H9 (cell line): ENCODE measurements at regions not wholly inside any gene's neighbourhood (a gene's known extent, or its start where the extent isn't known, plus 50 kb on each side); places are given as distances from the start of the nearest gene placed in this dataset.

Experiments used
- DNase-seq: peaks from one replicate; pipeline ENCODE4 v3.0.0-alpha.2; 2017
- H2AFZ ChIP-seq: one replicate; pipeline ENCODE4 v1.6.1; 2013; ENCODE audit warnings: mild to moderate bottlenecking, low read length, control low read depth, moderate library complexity
- H2AK5ac ChIP-seq: 2 replicates; pipeline ENCODE4 v1.6.1; 2013; ENCODE audit warnings: low read length, control low read depth, mixed read lengths; ENCODE audit not compliant: insufficient read length
- H2BK120ac ChIP-seq: one replicate; pipeline ENCODE4 v1.6.1; 2013; ENCODE audit warnings: low read depth, mild to moderate bottlenecking, low read length, control low read depth, inconsistent platforms; ENCODE audit not compliant: poor library complexity, severe bottlenecking
- H2BK12ac ChIP-seq: 2 replicates; pipeline ENCODE4 v1.6.1; 2013; ENCODE audit warnings: low read length, control low read depth, mixed read lengths, low read depth; ENCODE audit not compliant: insufficient read length
- H2BK15ac ChIP-seq: 2 replicates; pipeline ENCODE4 v1.6.1; 2013; ENCODE audit warnings: low read depth, low read length, control low read depth
- H2BK20ac ChIP-seq: one replicate; pipeline ENCODE4 v1.6.1; 2013; ENCODE audit warnings: low read depth, mild to moderate bottlenecking, low read length, control low read depth, inconsistent platforms; ENCODE audit not compliant: poor library complexity, severe bottlenecking
- H2BK5ac ChIP-seq: 2 replicates; pipeline ENCODE4 v1.6.1; 2013; ENCODE audit warnings: low read length, control low read depth, mixed read lengths; ENCODE audit not compliant: insufficient read length
- H3K14ac ChIP-seq: 2 replicates; pipeline ENCODE4 v1.6.1; 2013; ENCODE audit warnings: low read length, control low read depth; ENCODE audit not compliant: insufficient read depth
- H3K18ac ChIP-seq: 2 replicates; pipeline ENCODE4 v1.6.1; 2013; ENCODE audit warnings: low read depth, mild to moderate bottlenecking, mixed read lengths, low read length, control low read depth; ENCODE audit not compliant: insufficient read length
- H3K23ac ChIP-seq: 2 replicates; pipeline ENCODE4 v1.6.1; 2013; ENCODE audit warnings: low read length, control low read depth, mixed read lengths, low read depth; ENCODE audit not compliant: insufficient read length
- H3K23me2 ChIP-seq: 2 replicates; pipeline ENCODE4 v1.6.1; 2013; ENCODE audit warnings: low read depth, mild to moderate bottlenecking, mixed read lengths, low read length, control low read depth; ENCODE audit not compliant: insufficient read length, poor library complexity, severe bottlenecking
- H3K27ac ChIP-seq: 2 replicates; pipeline ENCODE4 v1.5.1; 2013; ENCODE audit warnings: low read length, control low read depth, mixed read lengths, low read depth; ENCODE audit not compliant: insufficient read length
- H3K27me3 ChIP-seq: 2 replicates; pipeline ENCODE4 v1.6.1; 2013; ENCODE audit warnings: low read length, control low read depth, inconsistent platforms; ENCODE audit not compliant: insufficient read depth
- H3K4ac ChIP-seq: 2 replicates; pipeline ENCODE4 v1.6.1; 2013; ENCODE audit warnings: low read depth, mild to moderate bottlenecking, control low read depth, inconsistent platforms, low read length, moderate library complexity
- H3K4me1 ChIP-seq: 2 replicates; pipeline ENCODE4 v1.6.1; 2013; ENCODE audit warnings: low read length, control low read depth, inconsistent platforms; ENCODE audit not compliant: insufficient read depth
- H3K4me2 ChIP-seq: 2 replicates; pipeline ENCODE4 v1.6.1; 2013; ENCODE audit warnings: low read length, control low read depth, mixed read lengths; ENCODE audit not compliant: insufficient read length, insufficient read depth
- H3K56ac ChIP-seq: 2 replicates; pipeline ENCODE4 v1.6.1; 2013; ENCODE audit warnings: low read depth, mild to moderate bottlenecking, mixed read lengths, low read length, control low read depth; ENCODE audit not compliant: insufficient read length
- H3K79me1 ChIP-seq: 2 replicates; pipeline ENCODE4 v1.6.1; 2013; ENCODE audit warnings: low read depth, mild to moderate bottlenecking, moderate library complexity, low read length, control low read depth, inconsistent platforms; ENCODE audit not compliant: insufficient read depth, poor library complexity, severe bottlenecking
- H3K79me2 ChIP-seq: 2 replicates; pipeline ENCODE4 v1.6.1; 2013; ENCODE audit warnings: low read length, control low read depth, inconsistent platforms; ENCODE audit not compliant: insufficient read depth
- H3K9ac ChIP-seq: 2 replicates; pipeline ENCODE4 v1.6.1; 2013; ENCODE audit warnings: low read length, control low read depth, mixed read lengths; ENCODE audit not compliant: insufficient read length; ENCODE audit errors: extremely low read depth
- H3K9me3 ChIP-seq: one replicate; pipeline ENCODE4 v1.6.1; 2013; ENCODE audit warnings: low read depth, low read length, inconsistent platforms; ENCODE audit not compliant: control insufficient read depth
- H3T11ph ChIP-seq: one replicate; pipeline ENCODE4 v1.6.1; 2013; ENCODE audit warnings: mild to moderate bottlenecking, low read length, control low read depth, inconsistent platforms
- H4K20me1 ChIP-seq: one replicate; pipeline ENCODE4 v1.6.1; 2013; ENCODE audit not compliant: control insufficient read depth, insufficient read length, insufficient read depth
- H4K5ac ChIP-seq: 2 replicates; pipeline ENCODE4 v1.6.1; 2013; ENCODE audit warnings: low read depth, mild to moderate bottlenecking, mixed read lengths, low read length, control low read depth; ENCODE audit not compliant: insufficient read length
- H4K8ac ChIP-seq: replicated peaks from 2 replicates; pipeline ENCODE4 v1.6.1; 2013; ENCODE audit warnings: low read length, control low read depth, mixed read lengths, low read depth; ENCODE audit not compliant: insufficient read length
- H4K91ac ChIP-seq: 2 replicates; pipeline ENCODE4 v1.6.1; 2013; ENCODE audit warnings: low read depth, mild to moderate bottlenecking, moderate library complexity, mixed read lengths, low read length, control low read depth; ENCODE audit not compliant: insufficient read length
- H3K27ac Mint-ChIP-seq, 3 experiments: 2 replicates in 2 of 3; 3 replicates in 1 of 3; pipeline ENCODE4 v1.8.0; 2020 to 2021; ENCODE audit warnings: mixed read lengths in 3 of 3, mild to moderate bottlenecking in 1 of 3, moderate library complexity in 1 of 3
- H3K27me3 Mint-ChIP-seq: 2 replicates; pipeline ENCODE4 v1.8.0; 2021; ENCODE audit warnings: low read depth, mild to moderate bottlenecking, moderate library complexity, mixed read lengths
- H3K36me3 Mint-ChIP-seq, 3 experiments: 2 replicates in 2 of 3; 3 replicates in 1 of 3; pipeline ENCODE4 v1.8.0; 2020 to 2021; ENCODE audit warnings: low read depth in 3 of 3, mixed read lengths in 3 of 3; ENCODE audit not compliant: insufficient read depth in 1 of 3
- H3K4me1 Mint-ChIP-seq, 2 experiments: 2 replicates each; pipeline ENCODE4 v1.8.0; 2020; ENCODE audit warnings: mixed read lengths in 2 of 2
- H3K4me3 Mint-ChIP-seq, 2 experiments: 2 replicates in 1 of 2; 3 replicates in 1 of 2; pipeline ENCODE4 v1.8.0; 2020 to 2021; ENCODE audit warnings: mild to moderate bottlenecking in 2 of 2, mixed read lengths in 2 of 2, moderate library complexity in 1 of 2
- H3K9me3 Mint-ChIP-seq, 2 experiments: 2 replicates in 1 of 2; 3 replicates in 1 of 2; pipeline ENCODE4 v1.8.0; 2020; ENCODE audit warnings: mild to moderate bottlenecking in 2 of 2, mixed read lengths in 2 of 2, moderate library complexity in 1 of 2
- WGBS: extraction: QIAGEN DNeasy Blood & Tissue Kit; methylation state at CpG from one replicate; pipeline ENCODE4 v1.1.7; 2013; ENCODE audit warnings: missing lambda C conversion rate, low lambda C conversion rate, mixed read lengths; ENCODE audit not compliant: insufficient read length; ENCODE audit errors: extremely low coverage; 5-methylcytosine and 5-hydroxymethylcytosine counted together
- TF ChIP-seq, protein P1 (sequence below): fragments of 200-600 bp; sonication (generic); conservative IDR thresholded peaks from 3 replicates; pipeline ENCODE4 v1.8.0; 2021; ENCODE audit warnings: antibody characterized with exemption, mild to moderate bottlenecking

DNA sequence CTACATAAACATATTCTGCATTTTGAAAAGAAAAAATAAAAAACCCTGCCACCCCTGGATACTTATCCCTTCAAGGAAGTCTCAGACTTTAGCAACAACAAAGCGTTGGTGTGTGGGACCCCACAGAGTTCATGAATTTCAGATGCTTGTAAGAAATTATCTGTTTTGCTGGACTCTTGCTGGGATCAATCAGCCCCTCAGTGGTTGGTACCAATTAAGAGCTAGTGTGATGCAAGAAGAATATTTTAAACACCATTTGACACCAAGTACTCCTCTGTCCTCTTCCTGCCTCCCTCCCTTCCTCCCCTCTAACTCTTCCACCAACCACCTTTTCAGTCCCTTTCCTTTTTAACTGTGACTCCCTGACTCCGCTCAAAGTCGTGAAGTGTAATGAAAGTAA lies 51.5 kb downstream of the SST start:
- Histone ChIP-seq H3K56ac (no peak overlapping the region), H3K18ac (no peak overlapping the region), H2BK120ac (no peak overlapping the region), H3K4ac (no peak overlapping the region), H3K14ac (no peak overlapping the region), H4K91ac (no peak overlapping the region), H2AK5ac (no peak overlapping the region), H3K79me2 (no peaks in the 10 kb centered on the region), H3K27ac (no peak overlapping the region), H2AFZ (no peak overlapping the region), H2BK12ac (no peak overlapping the region), H3K23ac (no peak overlapping the region), H2BK5ac (no peak overlapping the region), H3K4me2 (peak overlapping the region; percentile 46), H3K4me1 (peaks cover 13% of the 10 kb centered on the region; the same call in 1 of the 2 replicates), H2BK20ac (no peak overlapping the region), H4K8ac (no peak overlapping the region), H3K23me2 (no peaks in the 10 kb centered on the region), H3K27me3 (peaks cover 30% of the 10 kb centered on the region), H4K5ac (no peak overlapping the region), H4K20me1 (no peaks in the 10 kb centered on the region), H3T11ph (no peak overlapping the region), H3K9me3 (no peaks in the 10 kb centered on the region), H2BK15ac (no peak overlapping the region), H3K79me1 (no peaks in the 10 kb centered on the region), H3K9ac (no peak overlapping the region)
- Mint-ChIP-seq H3K4me3 (peak overlapping the region in 1 of 2 experiments; percentile 31; a peak in 3 of 5 replicates), H3K4me1 (peaks cover 33 to 42% of the 10 kb centered on the region in 2 experiments), H3K36me3 (no peaks in the 10 kb centered on the region; a peak in 1 of 7 replicates), H3K9me3 (no peaks in the 10 kb centered on the region; a peak in 1 of 5 replicates), H3K27me3 (peaks cover 63% of the 10 kb centered on the region), H3K27ac (0 out of 7 replicates have a peak overlapping the region, but pooled peaks of 1 of the 3 experiments have one; percentile 4)
- no CpG with 5 or more reads among the region's 3 CpGs for WGBS
- TF ChIP-seq, protein P1, sequence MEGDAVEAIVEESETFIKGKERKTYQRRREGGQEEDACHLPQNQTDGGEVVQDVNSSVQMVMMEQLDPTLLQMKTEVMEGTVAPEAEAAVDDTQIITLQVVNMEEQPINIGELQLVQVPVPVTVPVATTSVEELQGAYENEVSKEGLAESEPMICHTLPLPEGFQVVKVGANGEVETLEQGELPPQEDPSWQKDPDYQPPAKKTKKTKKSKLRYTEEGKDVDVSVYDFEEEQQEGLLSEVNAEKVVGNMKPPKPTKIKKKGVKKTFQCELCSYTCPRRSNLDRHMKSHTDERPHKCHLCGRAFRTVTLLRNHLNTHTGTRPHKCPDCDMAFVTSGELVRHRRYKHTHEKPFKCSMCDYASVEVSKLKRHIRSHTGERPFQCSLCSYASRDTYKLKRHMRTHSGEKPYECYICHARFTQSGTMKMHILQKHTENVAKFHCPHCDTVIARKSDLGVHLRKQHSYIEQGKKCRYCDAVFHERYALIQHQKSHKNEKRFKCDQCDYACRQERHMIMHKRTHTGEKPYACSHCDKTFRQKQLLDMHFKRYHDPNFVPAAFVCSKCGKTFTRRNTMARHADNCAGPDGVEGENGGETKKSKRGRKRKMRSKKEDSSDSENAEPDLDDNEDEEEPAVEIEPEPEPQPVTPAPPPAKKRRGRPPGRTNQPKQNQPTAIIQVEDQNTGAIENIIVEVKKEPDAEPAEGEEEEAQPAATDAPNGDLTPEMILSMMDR = no peak
- peak; percentile 52 for DNase-seq
